ENCODE measurements at regions not wholly inside any gene's neighbourhood (a gene's known extent, or its start where the extent isn't known, plus 50 kb on each side); places are given as distances from the start of the nearest gene placed in this dataset.

DNA sequence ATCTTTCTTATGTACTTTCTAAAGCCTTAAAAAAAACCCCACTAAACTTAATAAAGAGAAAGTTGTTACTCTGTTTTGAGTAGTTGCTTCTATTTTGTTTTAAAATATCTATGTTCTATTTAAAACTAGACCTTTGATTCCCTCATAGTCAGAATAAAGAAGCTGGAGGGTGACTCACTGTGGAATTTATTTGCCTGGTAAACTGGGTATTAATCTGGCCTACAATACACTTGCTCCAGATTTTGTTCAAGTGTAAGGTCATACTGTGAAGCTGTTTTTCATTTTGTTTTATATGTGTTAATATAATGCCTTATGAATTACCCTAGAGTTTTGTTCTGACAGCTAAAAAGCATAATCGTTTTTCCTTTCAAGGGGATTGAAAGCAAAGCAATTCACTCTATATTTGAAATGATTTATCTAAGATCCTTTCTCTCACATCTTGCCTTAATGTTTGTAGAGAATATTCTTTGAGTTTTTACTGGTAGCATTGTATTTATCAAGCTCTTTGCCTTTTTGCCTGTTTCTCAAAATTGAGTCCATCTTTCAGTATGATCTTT, 277.4 kb upstream of the PITX2 start:
- DNase-seq, result no peak

DNA sequence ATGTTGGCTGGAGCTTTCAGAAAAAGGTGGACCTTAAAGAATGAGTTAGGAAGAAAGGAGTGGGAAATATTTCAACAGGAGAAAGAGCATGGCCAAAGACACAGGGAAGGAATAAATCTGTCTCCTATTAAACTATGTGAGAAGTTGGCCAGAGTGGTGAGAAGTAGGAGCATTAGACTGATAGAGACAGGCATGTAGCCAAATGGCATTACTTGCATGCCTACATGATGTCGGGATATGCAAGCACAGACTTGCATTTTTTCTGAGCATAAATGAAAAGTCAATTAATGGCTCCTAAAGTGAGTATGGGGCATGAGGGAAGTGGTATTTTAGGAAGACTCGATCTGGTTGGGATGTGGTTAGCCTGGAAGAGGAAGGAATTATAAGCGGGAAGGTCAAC, 279.6 kb upstream of the PITX2 start:
- no peak for DNase-seq

DNA sequence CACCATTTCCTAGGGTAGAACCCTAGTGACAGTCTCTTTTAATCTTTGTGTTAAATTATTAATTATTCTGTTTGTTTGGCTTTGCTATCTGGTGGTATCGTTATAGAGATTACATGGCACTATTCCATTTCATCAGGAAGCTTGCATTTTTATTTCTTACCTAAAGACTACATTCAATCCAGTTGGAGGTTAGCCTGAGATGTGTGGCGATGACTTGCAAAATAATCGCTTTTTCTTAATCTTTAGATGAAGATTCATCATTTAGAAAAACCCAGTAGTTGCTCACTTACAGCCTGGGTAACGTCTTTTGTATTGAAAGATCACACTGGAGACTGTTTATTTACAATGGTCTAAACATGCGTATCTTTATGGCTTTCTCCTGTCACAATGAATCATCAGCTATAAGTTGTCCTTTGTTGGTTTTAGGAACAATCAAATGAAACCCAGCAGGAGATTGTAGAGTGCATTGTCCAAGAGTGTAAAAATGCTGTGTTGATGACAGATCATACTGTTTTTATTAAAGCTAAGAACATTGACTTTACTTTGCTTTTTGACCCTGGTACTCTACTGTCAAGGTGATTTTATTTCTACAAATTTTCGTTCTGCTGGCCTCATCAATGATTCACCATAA, 281.7 kb upstream of the PITX2 start:
- no peak for DNase-seq

DNA sequence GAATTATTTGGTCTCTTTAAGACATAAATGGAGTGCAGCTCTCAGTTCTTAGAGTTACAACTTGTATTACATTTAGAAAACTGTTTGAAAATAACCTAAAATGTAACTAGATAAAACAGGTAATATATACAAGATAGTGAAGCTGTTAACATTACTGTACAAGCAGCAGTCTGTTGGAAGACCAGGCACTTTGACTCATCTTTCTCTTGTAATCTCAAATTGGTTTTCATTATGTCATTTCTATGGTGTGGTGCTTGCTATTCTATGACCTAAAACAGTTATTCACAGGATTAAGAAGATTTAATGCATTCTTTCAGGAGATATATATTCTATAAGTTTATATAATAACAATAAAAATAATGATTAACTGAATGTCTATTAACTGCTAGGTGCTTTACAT, 282.5 kb upstream of the PITX2 start:
- no peak for DNase-seq

DNA sequence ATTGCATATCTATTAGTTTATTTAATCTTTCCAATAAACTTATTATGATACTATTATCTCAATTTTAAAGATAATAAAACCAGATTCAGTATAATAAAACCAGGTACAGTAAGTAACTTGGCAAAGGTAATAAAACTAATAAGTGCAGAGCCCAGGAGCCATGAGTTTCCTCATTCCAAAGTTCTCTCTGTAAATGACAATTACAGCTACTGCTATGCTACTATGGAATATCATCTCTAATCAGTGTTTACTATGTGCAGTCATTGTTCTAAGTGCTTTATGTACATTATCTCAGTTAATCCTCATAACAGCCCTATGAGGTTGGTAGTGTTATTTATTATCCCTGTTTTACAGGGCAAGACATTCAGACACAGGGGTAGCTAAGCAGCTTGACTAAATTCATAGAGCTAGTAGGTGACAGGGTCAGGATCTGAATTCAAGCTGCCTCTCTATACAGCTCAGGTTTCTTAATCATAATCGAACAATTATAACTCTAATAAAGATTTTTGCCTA, 285.0 kb upstream of the PITX2 start:
- DNase-seq, result no peak

DNA sequence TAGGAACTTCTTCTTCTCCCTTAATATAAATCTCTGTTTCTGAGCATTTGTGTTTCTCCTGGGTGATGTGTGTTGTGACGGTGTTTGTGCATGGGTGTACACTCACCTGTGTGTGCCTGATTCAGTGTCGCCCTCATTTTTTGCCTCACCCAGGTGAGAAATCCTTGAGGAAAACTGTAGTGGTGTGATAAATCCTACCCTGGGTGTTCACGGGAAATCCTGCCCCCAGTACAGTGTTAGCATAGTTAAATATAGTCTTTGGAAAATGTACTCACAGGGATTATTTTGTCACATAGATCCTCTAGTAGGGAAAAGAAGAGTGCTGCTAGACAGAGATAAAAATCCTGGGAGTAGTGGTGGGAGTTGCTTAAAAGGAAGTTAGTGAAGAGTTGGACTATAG, 291.9 kb upstream of the PITX2 start:
- no peak for DNase-seq

DNA sequence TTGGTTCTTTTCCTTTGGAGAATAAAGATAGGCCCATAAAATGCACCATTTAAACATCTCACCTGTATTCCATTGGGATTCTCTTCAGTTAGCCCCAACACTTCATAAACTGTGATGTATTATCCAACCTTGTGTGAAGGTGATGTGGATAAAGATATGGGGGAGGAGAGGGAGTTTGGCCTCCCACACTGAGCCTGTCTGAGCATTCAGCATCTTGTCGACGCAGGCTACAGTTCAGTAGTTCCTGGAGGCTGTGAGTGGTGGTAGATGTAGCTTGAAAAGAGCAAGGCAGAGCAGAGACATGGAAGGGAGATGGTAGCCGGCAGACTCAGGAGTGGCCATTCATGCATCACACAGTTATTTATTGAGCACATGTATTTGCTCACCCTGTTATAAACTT, 292.4 kb upstream of the PITX2 start:
- no peak for DNase-seq

DNA sequence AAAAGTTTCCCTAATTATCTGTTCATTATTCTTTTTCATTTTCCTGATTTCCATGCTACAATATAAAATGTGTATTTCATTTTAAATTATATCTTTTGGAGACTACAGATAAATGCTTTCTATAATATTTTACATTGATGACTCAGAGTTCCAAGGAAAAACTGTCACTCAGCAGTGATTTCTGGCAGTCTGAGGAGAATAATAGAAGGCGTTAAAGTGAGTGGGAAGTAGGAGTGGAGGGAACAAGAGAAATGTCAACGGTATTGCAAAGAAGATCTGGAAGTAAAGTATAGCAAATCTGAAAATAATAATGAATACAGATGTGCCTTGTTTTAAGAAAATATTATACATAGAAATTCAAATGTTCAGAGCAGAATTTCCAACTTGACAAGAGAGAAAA, 293.6 kb upstream of the PITX2 start:
- no peak for DNase-seq

DNA sequence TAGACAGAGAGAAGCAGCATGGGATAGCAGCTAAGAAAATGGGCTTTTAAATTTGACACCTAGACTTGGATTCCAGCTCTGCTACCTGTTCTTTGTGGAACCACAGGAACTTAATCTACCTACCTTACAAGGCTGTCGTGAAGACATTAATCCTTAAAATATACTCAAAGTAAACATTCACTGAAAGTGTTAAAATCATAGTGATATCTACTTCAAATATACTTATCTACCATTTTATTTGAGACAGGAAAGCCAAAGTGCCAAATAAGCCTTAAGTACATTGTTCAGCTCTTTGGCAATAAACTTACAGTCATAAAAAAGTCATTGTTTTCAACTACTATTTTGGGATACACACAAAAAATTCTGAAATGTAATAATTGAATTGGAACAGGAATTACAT, 295.0 kb upstream of the PITX2 start:
- no peak for DNase-seq

DNA sequence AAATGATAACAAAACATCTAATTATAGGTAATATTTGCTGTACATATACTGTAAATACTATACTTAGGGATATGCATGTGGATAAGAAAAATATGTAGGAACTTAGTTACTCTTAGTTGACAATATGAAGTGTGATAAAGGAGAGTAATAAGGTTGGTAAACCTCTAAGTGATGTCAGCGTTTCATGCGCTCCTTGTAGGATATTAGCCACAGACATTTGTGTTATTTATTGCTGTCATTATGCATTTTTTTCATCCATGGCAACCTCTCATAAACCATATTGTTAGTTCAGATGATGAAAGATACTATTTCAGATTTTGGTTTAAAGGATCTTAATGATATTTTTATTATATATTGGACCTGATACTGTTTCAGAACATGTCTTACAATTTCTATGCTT, 298.1 kb upstream of the PITX2 start:
- DNase-seq, result no peak

DNA sequence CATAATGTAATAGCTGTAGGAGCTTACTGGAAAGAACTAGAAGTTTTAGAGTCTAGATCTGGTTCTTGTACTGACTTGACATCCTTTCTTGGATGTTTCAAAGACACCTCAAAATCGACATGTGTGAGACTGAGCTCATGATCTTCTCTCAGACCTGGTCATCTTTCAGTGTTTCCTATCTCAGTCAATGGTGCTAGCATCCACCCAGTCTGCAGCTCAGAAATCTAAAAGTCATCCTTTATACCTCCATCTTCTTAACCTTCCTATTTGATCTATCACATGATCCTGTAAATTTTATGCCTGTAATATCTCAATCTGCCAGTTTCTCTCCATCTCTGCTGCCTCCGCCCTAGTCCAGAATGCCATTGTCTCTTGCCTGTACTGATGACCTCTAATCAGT, 301.9 kb upstream of the PITX2 start:
- no peak for DNase-seq

DNA sequence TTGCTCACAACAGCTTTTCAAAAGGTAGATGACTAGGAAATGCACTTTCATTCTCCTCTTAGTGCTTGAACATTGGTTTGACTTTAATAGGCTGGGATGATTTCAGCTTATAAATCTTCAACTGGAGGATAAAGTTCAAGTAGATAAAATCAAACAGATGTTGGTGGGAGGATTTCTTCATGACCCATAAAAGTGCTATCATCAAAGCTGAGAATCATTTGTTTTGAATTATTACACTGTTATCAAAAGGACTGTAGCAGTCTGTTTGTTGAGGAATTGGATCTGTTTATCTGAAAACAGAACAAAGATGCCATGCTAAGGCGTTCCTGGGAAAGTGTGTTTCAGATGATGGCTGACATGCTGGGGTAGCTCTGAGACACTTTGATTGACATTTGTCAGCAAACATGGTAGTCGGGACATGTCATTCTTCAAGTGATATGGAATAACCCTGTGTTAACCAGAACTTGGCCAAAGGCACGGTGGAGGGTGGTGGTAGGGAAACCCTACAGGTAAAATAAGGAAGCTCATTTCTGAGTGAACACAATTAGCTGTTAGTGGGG, 304.0 kb upstream of the PITX2 start:
- no peak for DNase-seq

DNA sequence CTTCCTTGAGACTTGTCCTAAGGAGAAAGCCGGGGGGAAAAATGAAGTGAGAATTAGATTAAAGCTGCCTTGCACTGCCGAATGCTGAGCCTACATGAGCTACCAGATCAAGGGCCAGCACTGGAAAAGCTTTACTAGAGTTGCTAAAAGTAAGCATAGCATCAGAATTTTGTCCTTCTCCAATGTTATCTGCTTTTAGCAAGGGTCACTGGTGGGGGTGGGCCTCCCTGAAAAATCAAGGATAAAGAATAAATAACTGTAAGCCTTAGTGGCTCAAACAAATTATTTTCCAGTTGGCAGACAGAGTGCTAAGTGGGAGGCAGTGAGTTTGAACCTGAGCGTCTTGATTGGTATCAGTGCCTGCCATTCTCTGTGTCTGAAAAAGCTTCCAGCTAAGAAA, 310.5 kb upstream of the PITX2 start:
- DNase-seq, result no peak

DNA sequence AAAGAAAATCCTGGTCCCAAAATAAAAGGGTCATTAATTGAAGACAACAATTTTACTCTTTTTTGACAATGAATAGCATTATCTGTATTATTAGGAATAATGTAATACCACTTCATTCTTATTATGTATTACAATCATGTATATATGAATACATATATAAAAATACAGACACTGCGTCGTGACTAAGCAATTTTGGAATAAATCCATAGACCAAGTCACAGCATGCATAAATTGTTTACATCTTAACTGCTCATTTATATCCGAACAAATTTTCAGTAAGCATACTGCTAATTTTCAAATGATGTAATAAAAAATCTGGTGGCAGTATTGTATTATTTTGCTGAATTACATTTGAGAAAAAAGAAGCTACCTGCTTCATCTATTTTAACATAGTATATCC, 321.6 kb upstream of the PITX2 start:
- no peak for DNase-seq

DNA sequence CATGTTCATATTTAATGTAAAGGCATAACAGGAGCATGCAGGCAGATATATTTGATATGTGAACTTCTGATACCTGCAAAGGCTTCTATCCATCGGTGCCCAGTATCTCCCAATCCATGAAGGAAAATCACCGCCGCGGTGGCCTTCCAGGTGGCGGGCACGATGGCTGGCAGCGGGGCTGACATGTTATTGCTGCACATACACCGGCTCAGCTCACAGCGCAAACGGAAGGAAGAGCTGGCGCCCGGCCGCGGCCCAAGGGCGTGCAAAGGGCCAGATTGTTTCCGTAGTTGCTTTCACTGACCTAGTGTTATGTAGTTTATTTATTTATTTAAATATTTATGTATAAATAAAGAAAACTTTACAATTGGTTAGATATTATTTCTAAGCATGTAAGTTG, 322.7 kb upstream of the PITX2 start:
- DNase-seq, result no peak

DNA sequence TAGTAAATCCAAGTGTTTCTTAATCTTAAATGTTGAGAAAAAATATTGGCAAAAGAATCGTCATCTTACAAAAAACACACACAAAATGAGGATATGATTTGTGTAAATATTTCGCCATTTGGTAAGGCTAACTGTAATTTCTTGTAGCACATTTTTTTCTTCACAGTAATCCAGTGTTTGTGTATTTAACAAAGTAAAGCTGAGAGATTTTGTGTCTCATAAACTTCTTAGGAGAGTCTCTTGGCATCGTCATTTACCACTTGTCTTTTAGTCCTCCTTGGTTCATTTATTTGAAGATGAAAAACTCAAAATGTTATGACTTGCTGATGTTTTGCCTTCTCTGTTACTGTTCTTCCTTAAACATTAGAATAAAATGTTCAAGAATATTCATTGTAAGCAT, 326.7 kb upstream of the PITX2 start:
- no peak for DNase-seq

DNA sequence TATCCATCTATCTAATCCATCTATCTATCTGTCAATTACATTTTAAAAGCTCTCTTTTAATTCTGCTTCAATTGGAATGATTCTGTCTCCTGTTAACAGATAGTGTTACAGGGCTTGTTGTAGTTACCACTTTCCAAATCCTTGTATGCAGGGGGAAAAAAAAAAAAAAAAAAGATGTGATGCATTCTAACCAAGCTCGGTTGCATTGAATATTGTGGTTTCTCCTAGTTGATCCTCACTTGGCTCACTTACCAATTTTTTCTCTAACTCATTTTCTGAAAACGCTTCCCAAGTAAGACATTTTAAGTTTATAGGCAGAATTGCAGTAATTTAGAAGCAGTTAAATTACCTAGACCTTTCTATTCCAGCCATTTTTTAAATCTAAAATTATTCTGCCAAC, 327.9 kb upstream of the PITX2 start:
- DNase-seq, result no peak

DNA sequence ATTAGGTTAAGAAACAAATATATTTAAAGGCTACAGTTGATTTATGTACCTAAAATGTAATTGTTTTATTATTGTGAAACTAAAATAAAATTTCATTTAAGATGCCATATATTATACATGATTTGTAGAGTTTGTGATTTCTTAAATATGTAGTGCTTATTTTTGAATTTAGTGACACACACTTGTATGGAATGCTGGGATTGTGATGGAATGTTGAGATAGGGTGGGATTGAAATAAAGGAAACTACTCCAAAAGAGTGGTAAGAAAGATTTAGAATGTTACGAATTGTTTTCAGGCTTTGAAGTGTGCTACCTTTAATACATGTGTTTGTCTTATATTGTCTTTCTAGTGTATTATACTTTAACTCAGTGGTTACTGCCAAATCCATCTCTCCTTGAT, 330.3 kb upstream of the PITX2 start:
- no peak for DNase-seq

DNA sequence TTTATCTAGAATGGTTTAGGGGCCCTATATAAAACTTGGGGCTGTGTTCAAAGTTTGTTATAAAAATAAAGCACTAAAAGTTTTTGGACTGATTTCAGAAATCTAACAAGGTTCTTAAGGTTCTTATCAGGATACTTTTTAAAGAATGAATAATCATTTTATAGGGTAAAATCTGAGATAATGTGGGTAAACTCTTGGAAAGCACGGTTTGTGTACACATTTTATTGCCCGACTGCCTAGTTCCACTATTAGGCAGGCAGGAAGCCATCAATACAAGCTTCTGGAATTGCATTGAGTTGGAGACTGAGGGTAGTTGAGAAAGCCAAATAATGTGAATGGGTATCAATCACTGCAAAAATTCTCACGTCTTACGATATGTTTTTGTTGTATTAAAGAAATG, 331.0 kb upstream of the PITX2 start:
- no peak for DNase-seq

DNA sequence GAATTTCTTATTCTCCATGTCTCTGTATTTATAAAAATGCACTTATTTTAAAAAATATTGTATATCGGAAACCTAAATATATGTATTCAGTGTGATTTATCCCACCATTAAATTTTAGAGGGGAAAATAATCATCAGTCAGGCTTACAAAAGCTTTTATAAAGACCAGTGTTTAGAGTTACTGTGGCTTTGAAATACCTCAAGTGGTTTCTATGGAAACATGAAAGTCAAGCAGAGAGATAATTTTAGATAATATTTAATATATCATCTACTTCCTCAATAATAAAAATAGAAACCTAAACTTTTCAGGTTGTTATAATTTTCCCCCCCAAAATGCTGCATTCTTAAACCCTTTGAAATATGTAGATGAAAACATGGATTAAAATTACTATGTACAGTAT, 332.9 kb upstream of the PITX2 start:
- no peak for DNase-seq

DNA sequence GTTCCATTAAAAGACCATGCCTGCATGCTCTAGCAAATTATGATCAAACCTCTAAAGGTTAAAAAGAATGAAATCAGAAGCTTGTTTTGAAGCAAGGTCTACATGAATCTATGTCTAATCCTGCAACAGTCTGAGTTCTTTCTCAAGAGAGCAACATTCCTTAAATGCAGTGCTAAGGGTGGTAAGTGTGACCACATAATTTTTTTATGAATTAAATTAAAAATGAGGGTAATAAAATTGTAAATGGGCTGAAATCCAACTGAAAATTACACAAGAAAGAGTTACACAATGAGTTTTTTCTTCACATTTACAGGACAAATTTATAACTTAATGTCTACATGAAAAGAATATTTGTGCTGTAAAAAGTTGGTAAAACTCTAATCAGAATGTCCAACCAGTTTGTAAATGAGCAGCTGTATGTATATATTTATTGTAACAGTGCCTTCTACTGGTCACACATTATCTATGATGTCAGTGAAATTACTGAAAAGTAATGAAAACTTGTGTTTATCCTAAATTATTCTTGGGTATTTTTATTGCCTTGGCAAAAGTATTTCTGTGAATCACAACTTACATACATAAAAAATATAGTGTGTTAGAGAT, 336.3 kb upstream of the PITX2 start:
- DNase-seq, result peak; percentile 15

DNA sequence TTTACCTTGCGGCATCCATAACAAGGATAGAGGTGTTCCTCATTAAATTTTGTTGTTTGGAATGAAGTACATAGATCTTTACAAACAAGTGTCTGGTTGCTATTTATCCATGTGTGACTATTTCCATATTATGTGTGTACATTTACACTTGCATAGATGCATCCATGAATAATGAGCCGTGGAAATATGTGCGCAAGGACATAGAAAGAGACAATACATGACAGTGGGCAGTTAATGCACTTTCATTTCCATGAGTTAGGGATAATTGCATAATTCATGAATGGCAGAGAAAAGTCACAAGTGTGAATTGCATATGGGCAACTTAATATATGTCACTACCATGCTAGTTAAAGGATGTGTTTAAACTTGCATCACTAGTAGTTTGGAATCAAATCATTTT, 338.2 kb upstream of the PITX2 start:
- DNase-seq, result no peak

DNA sequence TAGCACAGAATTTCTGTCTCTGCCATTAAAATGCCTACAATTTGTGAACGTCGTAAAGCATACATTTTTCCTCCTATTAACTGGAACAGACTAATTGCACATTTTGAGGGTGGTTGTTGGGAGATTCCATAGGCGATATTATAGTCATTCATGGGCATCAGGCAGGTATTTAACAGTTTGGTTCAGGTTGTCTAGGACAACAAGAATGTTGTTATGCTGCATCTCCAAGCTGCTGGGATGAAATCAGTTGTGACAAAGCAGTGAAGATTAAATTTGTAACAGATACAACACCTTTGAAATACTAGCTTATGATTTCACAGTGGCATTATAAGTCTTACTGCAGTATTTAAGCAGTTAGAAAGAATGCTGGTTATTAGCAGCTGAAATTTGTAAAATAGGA, 339.7 kb upstream of the PITX2 start:
- no peak for DNase-seq

DNA sequence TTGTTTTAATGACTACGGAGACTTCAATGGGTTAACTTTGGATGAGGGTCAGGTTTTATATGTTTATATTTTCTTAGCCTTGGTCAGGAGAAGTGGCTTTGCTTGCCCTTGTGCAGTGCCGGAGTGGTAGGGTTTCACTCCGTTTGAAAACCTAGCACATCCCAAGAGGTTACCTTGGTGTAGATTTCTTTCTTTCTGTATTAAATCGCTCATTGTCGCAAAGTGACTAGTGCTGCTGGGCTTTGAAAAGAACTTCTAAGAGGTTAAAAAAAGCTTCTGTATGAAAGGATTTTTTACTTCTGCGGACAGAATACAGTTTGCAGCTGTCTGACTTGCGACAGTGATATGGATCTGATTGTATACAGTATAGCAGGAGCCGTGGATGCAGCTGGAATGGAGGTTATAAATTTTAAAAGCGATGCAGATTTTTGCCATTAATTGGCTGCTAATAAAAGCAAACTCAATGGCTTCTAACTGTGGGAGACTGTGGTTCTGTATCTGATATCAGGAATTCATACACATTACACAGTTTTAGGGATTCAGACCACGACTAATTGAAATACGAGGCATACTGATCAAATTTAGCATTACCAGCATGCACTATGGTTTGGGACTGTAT, 340.9 kb upstream of the PITX2 start:
- DNase-seq, result no peak

All from NCI-H82 (cell line).